ENCODE measurements at regions not wholly inside any gene's neighbourhood (a gene's known extent, or its start where the extent isn't known, plus 50 kb on each side); places are given as distances from the start of the nearest gene placed in this dataset.

- TF ChIP-seq CHD7 (IDR thresholded peaks at IDR 0.05; ENCODE audit: insufficient replicate concordance, low read length) = no peak
- TF ChIP-seq SIRT6 (IDR thresholded peaks at IDR 0.05; ENCODE audit: low read length) = no peak
- no peak for TF ChIP-seq NRF1 (IDR thresholded peaks at IDR 0.05; ENCODE audit: low read depth, low read length)
- no peak for TF ChIP-seq TAF7 (optimal IDR thresholded peaks at IDR 0.05; ENCODE audit: borderline replicate concordance, low read depth, low read length)
- TF ChIP-seq ATF3 (IDR thresholded peaks at IDR 0.05; ENCODE audit: insufficient read depth, low read depth, low read length) = no peak
- TF ChIP-seq HDAC6 (IDR thresholded peaks at IDR 0.05; ENCODE audit: low read depth, low read length) = no peak
- no peak for TF ChIP-seq TEAD4 (IDR thresholded peaks at IDR 0.05; ENCODE audit: low read depth, low read length)
- no peak for TF ChIP-seq E2F6 (IDR thresholded peaks at IDR 0.05)
These were observed 1325.1 kb upstream of the MAP3K7 start (continued) for GRCh38 chr6:91911945-91912344.

Measured in H1 (cell line).